ENCODE measurements at regions not wholly inside any gene's neighbourhood (a gene's known extent, or its start where the extent isn't known, plus 50 kb on each side); places are given as distances from the start of the nearest gene placed in this dataset.

GRCh38 chr11:27847496-27847895 lies 147.2 kb upstream of the BDNF start:
- no peak overlapping the region for H2AFZ ChIP-seq
- H3F3A ChIP-seq (replicated peaks; ENCODE audit: low read depth), result no peaks in the 10 kb centered on the region
- no peak overlapping the region for H3K4me3 Mint-ChIP-seq
- ATAC-seq, result no peak
- H3K27ac Mint-ChIP-seq, result no peak overlapping the region
- H3K4me1 ChIP-seq (ENCODE audit: insufficient read depth), result no peaks in the 10 kb centered on the region
- H3K36me3 ChIP-seq (ENCODE audit: insufficient read depth), result no peaks in the 10 kb centered on the region
- H4K20me1 ChIP-seq (replicated peaks; ENCODE audit: insufficient read depth), result no peaks in the 10 kb centered on the region
- H3K27ac ChIP-seq (ENCODE audit: low read depth), result no peak overlapping the region
- H3K27me3 ChIP-seq (ENCODE audit: insufficient read depth), result no peaks in the 10 kb centered on the region
- H3K4me1 Mint-ChIP-seq, result no peaks in the 10 kb centered on the region
- no peaks in the 10 kb centered on the region for H3K27me3 Mint-ChIP-seq (ENCODE audit: insufficient read depth, low read depth, poor library complexity)
- no peaks in the 10 kb centered on the region for H3K79me2 ChIP-seq (replicated peaks; ENCODE audit: insufficient read depth)
- H3K9me2 ChIP-seq (ENCODE audit: insufficient read depth), result peaks cover 3% of the 10 kb centered on the region; the same call in 1 of the 2 replicates
- TF ChIP-seq REST (IDR thresholded peaks at IDR 0.05; ENCODE audit: unreplicated experiment), result no peak
- TF ChIP-seq CTCF (conservative IDR thresholded peaks at IDR 0.05; ENCODE audit: low read depth in 2 of 2), result no peak
- TF ChIP-seq ETS1 (IDR thresholded peaks at IDR 0.05), result no peak
- TF ChIP-seq EZH2 (IDR thresholded peaks at IDR 0.05; ENCODE audit: low read depth, unreplicated experiment), result no peak
- no peak for TF ChIP-seq POLR2AphosphoS5 (IDR thresholded peaks at IDR 0.05; ENCODE audit: low read depth)
- TF ChIP-seq STAT1 (IDR thresholded peaks at IDR 0.05; ENCODE audit: unreplicated experiment), result no peak
- no peak for TF ChIP-seq ZNF114 (CRISPR knock-in tag; IDR thresholded peaks at IDR 0.05)
- no peak for TF ChIP-seq ZNF331 (CRISPR knock-in tag; IDR thresholded peaks at IDR 0.05; ENCODE audit: low read depth)
- TF ChIP-seq EZH2phosphoT487 (IDR thresholded peaks at IDR 0.05; ENCODE audit: unreplicated experiment), result no peak
- TF ChIP-seq ZNF462 (CRISPR knock-in tag; IDR thresholded peaks at IDR 0.05), result no peak
- no peak for TF ChIP-seq NANOG (IDR thresholded peaks at IDR 0.05; ENCODE audit: borderline replicate concordance)
- TF ChIP-seq CREB1 (CRISPR knock-in tag; IDR thresholded peaks at IDR 0.05; ENCODE audit: low read depth), result no peak
- TF ChIP-seq JUNB (IDR thresholded peaks at IDR 0.05; ENCODE audit: unreplicated experiment), result no peak
- DNase-seq (ENCODE audit: low spot score), result no peak
- no peaks in the 10 kb centered on the region; the same call in 1 of the 3 replicates for H3K9me3 Mint-ChIP-seq
- H3K4me2 ChIP-seq, result no peak overlapping the region
- H3K36me3 Mint-ChIP-seq (ENCODE audit: low read depth), result no peaks in the 10 kb centered on the region
- no peak overlapping the region for H3K4me3 ChIP-seq
